ENCODE measurements at regions not wholly inside any gene's neighbourhood (a gene's known extent, or its start where the extent isn't known, plus 50 kb on each side); places are given as distances from the start of the nearest gene placed in this dataset.

DNA sequence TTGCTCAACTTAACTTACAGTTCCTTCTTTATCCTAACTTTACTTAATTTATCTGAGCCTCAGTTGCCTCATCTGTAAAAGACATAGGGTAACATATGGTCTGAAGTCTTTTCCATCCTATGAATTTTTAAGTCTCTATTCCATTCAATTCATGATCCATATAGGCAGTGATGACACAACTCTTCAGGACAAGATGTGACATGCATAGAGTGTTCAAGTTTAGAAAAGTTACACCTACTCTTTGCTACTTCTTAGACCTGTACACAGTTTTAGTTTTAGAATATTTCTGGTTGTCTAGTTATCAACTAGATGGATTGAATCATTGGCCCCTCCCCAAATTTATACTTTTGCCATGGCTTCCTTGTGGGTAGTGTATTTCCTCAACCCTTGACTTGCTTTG, 50.7 kb upstream of the ELL2 start:
- no peak overlapping the region for H3K27ac Mint-ChIP-seq
- H3K36me3 Mint-ChIP-seq (ENCODE audit: low read depth) = peaks cover 21% of the 10 kb centered on the region
- H3K27me3 Mint-ChIP-seq (ENCODE audit: insufficient read depth) = no peaks in the 10 kb centered on the region; the same call in none of the 2 replicates
- H3K9me3 Mint-ChIP-seq = peaks cover 13% of the 10 kb centered on the region
- TF ChIP-seq, protein P1, sequence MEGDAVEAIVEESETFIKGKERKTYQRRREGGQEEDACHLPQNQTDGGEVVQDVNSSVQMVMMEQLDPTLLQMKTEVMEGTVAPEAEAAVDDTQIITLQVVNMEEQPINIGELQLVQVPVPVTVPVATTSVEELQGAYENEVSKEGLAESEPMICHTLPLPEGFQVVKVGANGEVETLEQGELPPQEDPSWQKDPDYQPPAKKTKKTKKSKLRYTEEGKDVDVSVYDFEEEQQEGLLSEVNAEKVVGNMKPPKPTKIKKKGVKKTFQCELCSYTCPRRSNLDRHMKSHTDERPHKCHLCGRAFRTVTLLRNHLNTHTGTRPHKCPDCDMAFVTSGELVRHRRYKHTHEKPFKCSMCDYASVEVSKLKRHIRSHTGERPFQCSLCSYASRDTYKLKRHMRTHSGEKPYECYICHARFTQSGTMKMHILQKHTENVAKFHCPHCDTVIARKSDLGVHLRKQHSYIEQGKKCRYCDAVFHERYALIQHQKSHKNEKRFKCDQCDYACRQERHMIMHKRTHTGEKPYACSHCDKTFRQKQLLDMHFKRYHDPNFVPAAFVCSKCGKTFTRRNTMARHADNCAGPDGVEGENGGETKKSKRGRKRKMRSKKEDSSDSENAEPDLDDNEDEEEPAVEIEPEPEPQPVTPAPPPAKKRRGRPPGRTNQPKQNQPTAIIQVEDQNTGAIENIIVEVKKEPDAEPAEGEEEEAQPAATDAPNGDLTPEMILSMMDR (IDR thresholded peaks at IDR 0.05) = no peak
- H3K4me1 Mint-ChIP-seq (ENCODE audit: low read depth) = peaks cover 45% of the 10 kb centered on the region
- no peak for DNase-seq
- H3K4me3 Mint-ChIP-seq = no peak overlapping the region

Small RNA genes lying in the stretch of these regions (microRNA-seq; reads per million reads assigned to microRNA genes)
- 5.4 reads per million for gene MIR583

Data from HFFc6 (cell line).